NCI-H1417 treated with DMSO at 0.1 percent for 48 hours (cell line): ENCODE measurements at regions not wholly inside any gene's neighbourhood (a gene's known extent, or its start where the extent isn't known, plus 50 kb on each side); places are given as distances from the start of the nearest gene placed in this dataset.
A peak's percentile ranks its signal among the peaks of the same experiment; 100 is the strongest.

Experiments
- DNase-seq: peaks from one replicate; lab custom pipeline; 2025; lab: John Stamatoyannopoulos, UW

DNA sequence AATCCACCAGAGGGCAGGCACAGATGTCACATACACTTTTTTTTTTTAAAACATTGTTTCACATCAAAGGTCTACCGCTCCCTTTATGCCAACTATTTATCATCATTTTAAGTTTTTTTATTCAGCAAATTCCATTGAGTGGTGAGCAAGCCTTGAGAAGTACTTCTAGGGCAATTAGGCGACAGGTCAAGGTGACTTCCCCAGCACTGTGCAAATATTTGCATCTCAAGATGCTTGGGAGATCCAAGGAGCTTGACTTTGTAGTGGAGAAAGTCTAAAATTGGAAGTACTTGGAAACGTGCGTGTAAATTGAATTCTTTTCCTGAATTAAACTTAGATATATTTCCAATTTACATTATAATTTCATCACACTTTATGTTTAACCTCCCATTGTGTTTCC, 211.1 kb downstream of the ICE1 start:
- no peak for DNase-seq

DNA sequence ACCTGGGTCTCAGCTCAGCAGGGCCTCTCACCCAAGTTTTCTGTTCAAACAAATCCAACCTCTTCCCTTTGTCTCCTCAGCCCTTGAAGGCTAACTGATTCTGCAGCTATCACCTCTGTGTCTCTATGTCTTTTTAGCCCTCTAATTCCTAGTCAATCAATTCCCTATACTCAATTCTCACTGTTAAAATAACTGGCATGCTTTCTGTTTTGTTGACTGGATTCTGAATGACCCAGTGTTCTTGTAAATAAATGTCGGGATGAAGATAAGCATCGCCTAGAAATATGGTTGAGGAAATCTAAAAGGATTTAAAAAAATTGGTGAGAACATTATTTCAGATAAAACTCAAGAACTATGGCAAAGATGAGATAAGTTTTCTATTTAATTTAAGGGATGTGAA, 210.2 kb downstream of the ICE1 start:
- no peak for DNase-seq

DNA sequence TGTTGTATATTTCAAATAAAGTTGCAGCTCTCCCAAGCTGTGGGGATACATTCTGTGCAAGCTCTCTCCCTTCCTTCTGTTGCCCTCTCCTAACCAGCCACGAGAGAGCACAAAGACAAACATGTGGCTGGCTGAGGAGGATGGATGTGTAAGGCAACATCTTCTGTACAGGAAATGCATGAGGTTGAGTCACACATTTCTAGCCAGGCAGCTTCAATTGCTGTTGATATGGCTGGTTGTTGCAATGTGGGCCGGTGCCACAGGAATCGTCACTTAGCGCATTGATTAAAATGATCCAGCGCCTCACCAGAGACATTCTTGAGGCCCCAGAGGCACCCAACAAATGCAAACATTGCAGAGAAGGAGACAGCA, 207.1 kb downstream of the ICE1 start:
- DNase-seq = no peak

DNA sequence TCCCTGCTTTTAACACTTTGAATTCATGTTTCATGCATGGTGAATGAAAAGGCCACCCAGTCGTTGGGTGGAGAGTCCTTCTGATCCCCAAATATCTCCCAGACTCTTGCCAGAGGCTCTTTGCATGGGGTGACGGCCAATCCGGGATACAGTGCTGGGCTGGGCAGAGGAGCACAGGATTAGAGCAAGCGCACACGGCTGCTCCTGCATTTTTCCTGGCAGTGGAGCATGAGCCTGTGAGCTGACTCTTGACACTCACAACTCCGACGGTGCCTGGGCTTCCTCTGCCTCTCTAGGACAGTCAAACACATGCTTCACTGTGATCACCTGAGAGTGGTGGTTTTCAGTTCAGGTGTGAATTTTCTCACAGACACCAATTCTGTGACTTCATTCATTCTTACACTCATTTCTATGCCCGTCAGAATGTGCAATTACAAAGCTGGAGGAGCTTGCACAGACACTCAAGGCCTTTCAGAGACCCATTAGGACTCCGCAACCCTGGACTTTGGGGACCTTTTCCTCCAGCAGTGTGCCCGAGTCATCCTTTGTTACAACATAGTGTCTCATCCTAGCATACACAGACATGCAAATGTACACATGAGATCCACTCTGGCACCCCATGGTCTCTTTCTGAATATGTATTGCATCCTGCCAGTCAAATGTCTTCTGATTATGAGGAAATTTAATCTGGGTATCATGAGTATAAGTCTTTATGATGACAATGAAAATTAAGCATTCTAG, 206.6 kb downstream of the ICE1 start:
- DNase-seq = no peak

DNA sequence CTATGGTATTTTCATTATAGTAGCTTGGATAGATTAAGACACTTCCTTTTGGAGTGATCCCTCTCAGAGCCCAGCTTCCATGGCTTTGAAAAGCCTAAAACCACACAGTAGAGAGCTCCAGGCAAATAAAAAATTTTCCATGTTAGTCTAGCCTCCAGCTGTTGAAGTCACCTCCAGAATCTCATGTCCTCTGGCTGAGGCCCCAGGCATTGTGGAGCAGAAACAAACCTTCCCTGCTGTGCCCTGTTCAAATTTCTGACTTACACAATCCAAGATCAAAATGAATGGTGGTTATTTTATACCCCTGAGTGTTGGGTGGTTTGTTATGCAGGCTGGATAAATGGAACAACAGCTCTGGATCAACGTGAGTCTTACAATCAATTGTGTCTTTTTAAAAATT, 203.9 kb downstream of the ICE1 start:
- no peak for DNase-seq

DNA sequence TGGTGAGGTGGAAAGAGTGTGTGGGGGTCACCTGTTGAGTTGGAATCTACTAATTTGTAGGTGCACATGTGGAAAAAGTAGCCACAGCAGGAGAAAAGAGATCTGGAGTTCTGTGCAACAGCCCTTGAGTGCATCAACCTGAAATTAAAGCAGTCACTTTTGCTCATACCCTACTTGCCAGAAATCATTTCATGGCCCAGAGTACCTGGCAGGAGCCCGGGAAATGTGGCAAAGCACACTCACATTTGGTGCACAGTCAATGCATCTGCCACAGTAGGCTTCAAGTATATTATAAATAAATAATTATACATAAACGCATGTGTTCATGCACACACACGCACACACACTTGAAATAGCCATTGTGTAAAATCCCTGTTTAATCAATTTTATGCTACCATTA, 203.0 kb downstream of the ICE1 start:
- no peak for DNase-seq

DNA sequence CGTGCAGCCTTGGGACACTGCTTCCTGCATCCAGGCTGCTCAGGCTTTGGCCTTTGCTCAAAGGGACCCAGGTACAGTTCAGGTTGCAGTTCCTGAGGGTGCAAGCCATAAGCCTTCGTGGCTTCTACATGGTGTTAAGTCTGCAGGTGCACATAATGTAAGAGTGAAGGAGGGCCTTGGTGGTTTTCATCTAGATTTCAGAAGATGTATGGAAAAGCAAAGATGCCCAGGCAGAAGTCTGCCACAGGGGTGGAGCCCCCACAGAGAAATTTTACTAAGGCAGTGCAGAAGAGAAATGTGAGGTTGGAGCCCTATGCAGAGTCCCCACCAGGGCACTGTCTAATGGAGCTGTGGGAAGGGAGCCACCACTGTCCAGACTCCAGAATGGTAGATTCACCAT, 200.9 kb downstream of the ICE1 start:
- DNase-seq = no peak

DNA sequence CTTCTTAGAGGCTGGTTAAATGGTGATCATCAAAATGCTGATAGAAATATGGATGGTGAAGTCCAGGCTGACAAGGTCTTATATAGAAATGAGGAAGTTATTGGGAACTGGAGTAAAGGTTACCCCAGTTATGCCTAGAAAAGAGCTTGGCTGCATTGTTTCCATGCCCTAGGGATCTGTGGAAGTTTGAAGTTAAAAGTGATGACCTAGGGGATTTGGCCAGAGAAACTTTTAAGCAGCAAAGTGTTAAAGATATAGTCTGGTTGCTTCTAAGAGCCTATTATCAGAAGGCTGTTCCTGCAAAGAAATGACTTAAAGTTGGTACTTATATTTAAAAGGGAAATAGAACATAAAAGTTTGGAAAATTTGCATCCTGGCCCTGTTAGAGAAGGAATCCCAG, 200.3 kb downstream of the ICE1 start:
- no peak for DNase-seq

DNA sequence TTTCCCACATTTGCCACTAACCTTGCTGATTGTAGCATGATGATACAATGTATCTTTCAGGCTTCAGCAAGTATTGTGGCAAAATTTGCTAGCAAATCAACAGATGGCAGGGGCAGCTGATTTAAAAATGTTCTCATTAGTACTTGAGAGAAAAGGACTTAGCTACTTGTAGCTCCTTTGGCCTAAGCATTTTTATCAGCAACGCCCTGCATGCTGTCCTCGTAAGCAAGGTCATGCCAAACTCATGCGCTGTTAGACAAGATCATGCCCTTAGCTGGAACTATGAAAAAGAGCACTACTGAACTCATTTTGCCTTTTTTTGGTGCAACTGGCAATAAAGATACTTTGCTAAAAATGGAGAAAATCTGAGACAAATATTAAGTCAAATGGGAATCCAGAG, 197.1 kb downstream of the ICE1 start:
- no peak for DNase-seq

DNA sequence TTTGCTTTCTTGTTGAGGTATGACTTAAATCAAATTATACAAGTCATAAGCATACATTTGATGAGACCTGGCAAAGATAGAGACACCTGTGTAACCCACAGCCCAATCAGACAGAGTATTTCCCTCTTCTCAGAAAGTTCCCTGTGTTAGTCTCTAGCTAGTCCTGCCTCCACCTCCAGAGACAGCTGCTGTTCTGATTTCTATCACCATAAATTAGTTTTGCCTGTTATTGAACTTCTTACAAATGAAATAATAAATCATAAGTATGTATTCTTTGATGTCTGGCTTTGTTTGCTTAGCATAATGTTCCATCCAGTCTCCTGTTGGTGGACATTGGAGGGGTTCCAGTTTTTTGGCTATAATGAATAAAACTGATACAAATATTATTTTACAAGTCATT, 194.5 kb downstream of the ICE1 start:
- DNase-seq = no peak

DNA sequence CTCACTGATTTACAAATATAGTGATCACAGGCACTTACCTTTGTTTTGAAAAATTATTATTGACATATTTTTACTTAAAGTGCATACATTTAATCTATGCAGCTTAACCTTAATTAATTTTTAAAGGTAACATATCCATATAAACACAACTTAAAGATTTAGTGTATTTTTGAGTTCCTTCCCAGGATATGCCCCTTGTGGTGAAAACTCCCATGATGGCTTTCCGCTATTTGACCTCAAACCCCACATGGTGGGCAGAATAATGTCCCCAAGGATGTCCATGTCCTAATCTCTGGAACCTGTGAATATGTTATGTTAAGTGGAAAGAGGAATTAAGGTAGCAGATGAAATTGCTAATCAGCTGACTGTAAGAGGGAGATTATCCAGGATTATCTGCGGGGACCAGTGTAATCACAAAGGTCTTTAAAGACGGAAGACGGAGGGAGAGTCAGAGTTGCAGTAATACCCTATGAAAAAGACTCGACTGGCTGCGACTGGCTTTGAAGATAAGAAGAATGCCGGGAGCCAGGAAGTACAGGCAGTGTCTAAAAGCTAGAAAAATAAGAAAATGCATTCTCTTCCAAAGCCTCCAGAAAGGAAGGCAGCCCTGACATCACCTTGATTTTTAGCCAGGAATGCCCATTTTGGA, 193.9 kb downstream of the ICE1 start:
- no peak for DNase-seq

DNA sequence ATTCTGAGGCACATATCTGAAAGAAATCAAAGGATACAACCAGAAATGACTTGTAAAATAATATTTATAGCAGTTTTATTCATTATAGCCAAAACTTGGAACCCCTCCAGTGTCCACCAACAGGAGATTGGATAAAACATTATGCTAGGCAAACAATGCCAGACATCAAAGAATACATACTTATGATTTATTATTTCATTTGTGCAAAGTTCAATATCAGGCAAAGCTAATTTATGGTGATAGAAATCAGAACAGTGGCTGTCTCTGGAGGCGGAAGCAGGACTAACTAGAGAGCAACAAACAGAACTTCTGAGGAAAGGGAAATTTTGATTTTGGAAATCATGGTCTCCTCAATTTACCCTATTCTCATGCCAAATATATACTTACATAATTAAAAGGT, 193.1 kb downstream of the ICE1 start:
- peak; percentile 63 for DNase-seq

DNA sequence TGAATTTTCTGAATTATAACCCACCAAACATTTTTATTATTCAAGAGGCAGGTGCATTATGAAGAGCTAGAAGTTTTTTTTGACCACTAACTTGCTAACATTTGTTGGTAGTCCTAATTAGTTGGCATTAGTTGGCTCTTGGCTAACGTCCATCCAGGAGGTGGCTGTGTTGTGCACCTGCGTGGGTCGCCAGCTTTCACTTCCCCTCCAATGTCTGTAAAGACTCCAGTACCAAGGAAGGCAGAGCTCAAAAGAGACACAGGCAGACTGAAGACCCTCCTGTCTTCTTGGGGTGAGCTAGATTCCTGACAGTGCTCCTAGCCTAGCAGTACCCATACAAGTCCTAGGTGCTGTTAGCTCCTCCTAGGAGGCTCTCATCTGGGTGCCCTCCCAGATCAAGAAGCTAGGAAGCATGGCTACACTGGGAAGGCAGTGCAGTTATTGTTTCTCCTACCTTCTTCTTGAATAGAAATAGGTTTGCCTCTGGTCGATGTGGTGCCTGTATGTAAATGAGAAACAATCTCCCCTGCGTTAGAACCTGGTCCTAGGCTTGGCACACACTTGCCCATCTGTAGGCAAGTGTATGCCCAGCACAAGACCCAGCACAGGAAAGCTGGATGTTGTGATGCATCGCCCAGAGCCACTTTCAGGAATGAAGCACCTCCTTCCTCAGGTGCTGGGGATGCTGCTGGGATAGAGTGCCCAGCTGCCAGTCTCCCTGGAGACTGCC, 190.9 kb downstream of the ICE1 start:
- no peak for DNase-seq

DNA sequence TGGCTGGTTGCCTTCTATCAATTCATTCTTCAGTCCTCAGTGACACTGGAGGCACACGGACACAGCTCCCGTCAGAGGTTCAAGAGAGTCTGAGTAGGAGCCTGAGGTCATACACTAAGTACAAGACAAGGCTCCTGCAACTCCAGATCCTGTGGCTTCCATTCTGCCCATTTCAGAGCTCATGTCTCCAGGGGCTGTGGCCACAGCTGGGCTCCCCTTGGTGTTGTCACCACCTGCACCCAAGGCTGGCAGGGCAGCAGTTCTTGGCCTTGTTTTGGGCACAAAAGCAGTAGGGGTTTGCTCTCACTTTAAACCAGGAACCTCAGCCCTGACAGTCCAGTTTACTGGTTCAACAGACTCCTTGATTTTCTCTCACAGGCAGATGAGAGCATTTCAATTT, 189.6 kb downstream of the ICE1 start:
- no peak for DNase-seq

DNA sequence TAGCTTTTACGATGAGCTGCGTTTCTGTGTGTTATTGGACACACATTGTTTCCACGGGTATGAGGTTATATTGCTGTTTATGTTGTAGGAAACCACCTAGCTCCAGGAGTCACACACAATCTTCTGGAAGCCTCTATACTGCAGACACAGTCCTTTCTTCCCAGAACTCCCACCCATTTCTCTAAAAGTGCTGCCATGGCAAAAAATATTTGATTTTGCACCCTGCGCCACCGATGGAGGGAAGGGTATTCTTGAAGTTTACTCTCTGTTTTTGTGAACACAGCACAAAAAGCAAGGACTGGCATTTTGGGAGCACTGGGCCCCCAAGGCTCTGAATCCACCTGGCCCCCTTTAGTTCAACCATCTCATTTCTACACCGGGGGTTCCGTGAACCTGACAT, 187.5 kb downstream of the ICE1 start:
- no peak for DNase-seq

DNA sequence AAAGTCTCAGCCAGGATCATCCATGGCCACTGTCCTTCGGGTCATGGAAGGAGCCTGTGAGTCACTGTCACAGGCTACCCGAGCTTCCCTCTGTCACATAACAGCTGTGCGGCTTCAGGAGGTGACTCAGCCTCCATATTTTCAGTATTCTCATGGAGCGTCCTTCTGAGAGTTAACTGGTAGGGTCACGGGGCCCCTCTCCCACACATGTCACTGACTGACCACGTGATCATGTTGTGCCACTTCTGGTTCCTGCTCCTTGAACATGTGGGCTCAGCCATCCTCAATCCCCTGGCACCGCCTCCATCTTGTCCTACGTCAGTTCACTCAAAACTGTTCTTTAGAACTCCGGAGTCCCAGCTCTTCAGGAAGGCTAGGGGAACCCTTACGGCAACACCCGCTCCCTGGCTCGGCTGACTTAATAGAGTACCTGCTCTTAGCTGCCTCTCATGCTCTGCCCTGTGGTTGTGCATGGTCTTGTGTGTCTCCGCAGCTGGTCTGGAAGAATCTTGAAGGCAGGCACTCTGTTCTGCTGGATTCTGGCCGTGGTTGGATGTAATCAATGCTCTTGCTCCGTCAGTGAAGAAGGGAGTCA, 182.8 kb downstream of the ICE1 start:
- DNase-seq = no peak

DNA sequence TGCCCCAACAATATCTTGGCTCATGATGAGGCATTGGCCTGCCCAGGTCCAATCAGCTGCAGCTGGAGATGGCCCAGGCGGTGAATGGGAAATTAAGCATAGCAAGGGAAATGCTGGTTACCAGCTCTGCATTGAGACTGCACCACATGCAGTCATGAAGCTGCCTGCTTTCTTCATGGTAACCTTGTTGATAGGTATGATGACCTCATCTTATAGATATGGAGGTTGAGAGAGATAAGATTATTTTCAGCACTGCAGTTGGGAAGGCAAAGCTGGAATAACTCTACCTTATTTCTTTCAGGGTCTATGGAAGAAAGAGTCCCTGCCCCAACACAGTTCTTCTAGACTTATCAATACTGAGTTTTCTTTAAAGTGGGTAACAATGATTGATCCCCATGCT, 180.1 kb downstream of the ICE1 start:
- DNase-seq = no peak

DNA sequence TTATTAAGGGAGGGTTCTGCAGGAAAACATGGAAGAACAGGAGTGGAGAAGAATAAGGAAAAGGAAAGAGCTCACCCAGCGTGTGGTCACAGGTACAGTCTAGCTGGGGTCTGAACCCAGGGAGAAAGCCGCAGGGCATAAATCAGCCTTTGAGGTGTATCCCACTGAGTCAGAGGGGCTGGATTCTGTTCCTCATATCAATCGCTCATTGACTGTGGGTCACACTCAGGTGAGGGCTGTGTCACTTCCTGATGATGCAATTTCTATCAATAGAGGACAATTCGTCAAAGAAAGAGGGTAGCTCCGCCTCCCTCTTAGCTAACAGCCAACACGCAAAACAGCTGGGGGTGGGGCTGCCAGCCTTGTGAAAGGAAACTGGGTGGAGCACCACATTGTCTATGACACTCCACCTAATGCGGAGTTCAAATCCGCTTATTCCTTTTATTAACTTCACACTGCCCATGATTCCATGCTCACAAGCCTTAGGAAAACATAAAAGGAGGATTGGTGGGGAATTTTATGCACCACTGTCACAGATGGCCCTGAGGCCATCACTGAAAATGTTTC, 176.2 kb downstream of the ICE1 start:
- DNase-seq = no peak

DNA sequence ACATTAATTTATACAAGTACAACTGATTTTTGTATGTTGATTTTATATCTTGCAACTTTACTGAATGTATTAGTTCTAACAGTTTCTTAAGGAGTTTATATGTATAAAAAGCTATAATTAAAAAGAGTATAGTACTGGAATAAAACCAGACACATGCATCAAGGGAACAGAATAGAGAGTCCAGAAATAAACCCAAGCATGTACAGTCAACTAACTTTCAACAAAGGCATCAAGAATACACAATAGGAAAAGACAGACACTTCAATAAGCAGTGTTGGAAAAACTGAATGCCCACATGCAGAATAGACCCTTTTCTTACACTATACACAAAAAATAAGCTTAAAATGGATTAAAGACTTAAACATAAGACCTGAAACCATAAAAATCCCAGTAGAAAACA, 170.9 kb downstream of the ICE1 start:
- DNase-seq = no peak

DNA sequence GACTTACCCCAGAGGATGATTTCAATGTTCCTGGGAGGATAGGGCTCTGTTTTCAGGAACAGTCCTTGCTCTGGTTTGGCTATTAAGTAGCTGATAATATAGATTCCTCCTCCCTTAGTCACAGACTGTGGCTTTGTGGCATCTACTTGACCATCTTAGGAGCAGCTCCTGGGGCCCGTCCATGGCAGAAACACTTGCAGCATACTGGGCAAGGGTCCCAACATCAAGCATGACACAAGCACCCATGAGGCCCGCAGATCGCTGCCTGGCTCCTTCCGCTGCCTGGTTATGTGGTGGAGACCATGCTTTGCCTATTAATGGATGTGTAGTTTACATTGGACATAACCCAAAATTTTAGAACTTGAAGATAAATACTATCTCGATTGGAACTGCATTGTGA, 170.1 kb downstream of the ICE1 start:
- DNase-seq = no peak

DNA sequence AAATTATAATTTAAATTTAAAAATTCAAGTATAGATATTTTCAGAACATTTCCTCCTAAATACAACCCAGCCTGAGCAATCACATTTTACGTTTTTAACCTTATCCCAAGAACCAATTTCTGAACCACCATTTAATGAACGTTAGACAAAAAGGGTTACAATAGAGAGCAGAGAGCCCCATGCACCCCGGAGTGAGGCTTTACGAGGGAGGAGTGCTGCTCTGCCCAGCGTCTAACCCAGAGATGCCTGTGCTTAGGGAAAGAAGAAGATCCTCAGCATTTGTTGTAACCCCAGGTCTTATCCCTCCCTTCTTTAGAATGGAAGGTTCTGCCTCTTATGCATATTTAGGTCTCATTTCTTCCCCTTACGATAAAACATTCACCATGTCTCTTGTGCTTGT, 169.1 kb downstream of the ICE1 start:
- no peak for DNase-seq

DNA sequence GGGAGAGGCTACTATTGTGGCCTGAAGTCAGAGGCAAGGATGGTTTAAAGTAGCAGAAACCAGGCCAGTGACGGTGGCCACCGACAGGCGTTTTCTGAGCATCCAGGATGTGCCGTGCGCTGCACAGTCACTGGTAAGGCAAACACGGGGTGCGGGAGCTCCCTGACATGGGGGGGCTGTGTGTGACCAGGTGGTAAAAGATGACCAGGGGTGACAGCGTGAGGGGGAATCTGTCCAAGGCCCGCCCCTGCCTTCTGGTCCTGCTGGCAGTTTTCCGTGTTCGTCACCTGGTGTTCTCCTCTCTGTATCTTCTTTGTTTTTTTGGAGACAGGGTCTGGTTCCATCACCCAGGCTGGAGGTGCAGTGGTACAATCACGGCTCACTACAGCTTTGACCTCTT, 167.4 kb downstream of the ICE1 start:
- DNase-seq = no peak
